Fibroblast of lung (primary cell): ENCODE measurements at regions not wholly inside any gene's neighbourhood (a gene's known extent, or its start where the extent isn't known, plus 50 kb on each side); places are given as distances from the start of the nearest gene placed in this dataset.

Experiments used
- CTCF ChIP-seq, 2 donors: IDR thresholded peaks in 1 of 2; conservative IDR thresholded peaks in 1 of 2; 1 replicate in 1 of 2; 2 replicates in 1 of 2; pipeline ENCODE4 v1.5.1; 2011 to 2012; ENCODE audit warnings: low read length in 2 of 2, control low read depth in 1 of 2, inconsistent platforms in 1 of 2, low read depth in 1 of 2, mild to moderate bottlenecking in 1 of 2
- EZH2 ChIP-seq: IDR thresholded peaks from 2 replicates; pipeline ENCODE4 v1.5.1; 2012; ENCODE audit warnings: low read length, control low read depth, mild to moderate bottlenecking; ENCODE audit errors: missing control alignments

- TF ChIP-seq CTCF (conservative IDR thresholded peaks at IDR 0.05 in 1 of 2, IDR thresholded peaks at IDR 0.05 in 1 of 2; ENCODE audit: low read depth in 1 of 2, low read length in 2 of 2) (no peak), EZH2 (no peak)
These were observed 182.9 kb upstream of the RGMA start for GRCh38 chr15:93271871-93272270.
